ENCODE measurements at regions not wholly inside any gene's neighbourhood (a gene's known extent, or its start where the extent isn't known, plus 50 kb on each side); places are given as distances from the start of the nearest gene placed in this dataset.

GRCh38 chr6:139812939-139813338 is 438.5 kb upstream of the CITED2 start:
- Mint-ChIP-seq H3K36me3 (ENCODE audit: low read depth) (no peaks in the 10 kb centered on the region), H3K27me3 (peaks cover 9% of the 10 kb centered on the region), H3K9me3 (ENCODE audit: low read depth) (peaks cover 2% of the 10 kb centered on the region), H3K4me1 (no peaks in the 10 kb centered on the region), H3K4me3 (no peak overlapping the region), H3K27ac (no peak overlapping the region)
- CTCF ChIA-PET: no interaction called here
- no peak for DNase-seq
- intact Hi-C loops (cut with DNase I, micrococcal nuclease): no loop called here
- POLR2A ChIA-PET: no interaction called here
- no peak for ATAC-seq

GRCh38 chr6:139801571-139802321 is 427.3 kb upstream of the CITED2 start:
- Mint-ChIP-seq H3K36me3 (ENCODE audit: low read depth) (no peaks in the 10 kb centered on the region), H3K27me3 (peaks cover 8% of the 10 kb centered on the region), H3K4me1 (no peaks in the 10 kb centered on the region), H3K9me3 (ENCODE audit: low read depth) (no peaks in the 10 kb centered on the region), H3K27ac (no peak overlapping the region), H3K4me3 (no peak overlapping the region)
- ChIA-PET CTCF (interaction anchor here (1.0 kb wide), 1 partner anchor 432 kb away, joined by 3 read pairs; no protein-coding TSS in a partner anchor), POLR2A (no interaction called here)
- ATAC-seq: no peak
- DNase-seq: no peak
- intact Hi-C loops (cut with DNase I, micrococcal nuclease): no loop called here

GRCh38 chr6:139800837-139801236 is 426.4 kb upstream of the CITED2 start:
- no peak for ATAC-seq

GRCh38 chr6:139790527-139790926 is 416.1 kb upstream of the CITED2 start:
- Mint-ChIP-seq H3K27me3 (peaks cover 5% of the 10 kb centered on the region), H3K27ac (no peak overlapping the region), H3K4me3 (no peak overlapping the region), H3K9me3 (ENCODE audit: low read depth) (no peaks in the 10 kb centered on the region), H3K36me3 (ENCODE audit: low read depth) (no peaks in the 10 kb centered on the region), H3K4me1 (no peaks in the 10 kb centered on the region)
- no peak for DNase-seq
- ATAC-seq: no peak
- POLR2A ChIA-PET: no interaction called here
- CTCF ChIA-PET: no interaction called here
- intact Hi-C loops (cut with DNase I, micrococcal nuclease): no loop called here

More at GRCh38 chr6:139800837-139801236, 426.4 kb upstream of the CITED2 start:
- ChIA-PET CTCF (interaction anchor here (1.0 kb wide), 1 partner anchor 431 kb away, joined by 3 read pairs; no protein-coding TSS in a partner anchor), POLR2A (no interaction called here)
- no peak overlapping the region for H3K4me3 Mint-ChIP-seq
- H3K9me3 Mint-ChIP-seq (ENCODE audit: low read depth): no peaks in the 10 kb centered on the region
- H3K27me3 Mint-ChIP-seq: peaks cover 10% of the 10 kb centered on the region
- no peaks in the 10 kb centered on the region for H3K36me3 Mint-ChIP-seq (ENCODE audit: low read depth)
- H3K27ac Mint-ChIP-seq: no peak overlapping the region
- intact Hi-C loops (cut with DNase I, micrococcal nuclease): no loop called here
- H3K4me1 Mint-ChIP-seq: no peaks in the 10 kb centered on the region
- DNase-seq: no peak

GRCh38 chr6:139784222-139784769 is 409.8 kb upstream of the CITED2 start:
- H3K27me3 Mint-ChIP-seq: peaks cover 3% of the 10 kb centered on the region
- intact Hi-C loops (cut with DNase I, micrococcal nuclease): no loop called here
- DNase-seq (no peak), ATAC-seq (no peak)
- H3K27ac Mint-ChIP-seq: no peak overlapping the region
- no peaks in the 10 kb centered on the region for H3K36me3 Mint-ChIP-seq (ENCODE audit: low read depth)
- ChIA-PET CTCF (no interaction called here), POLR2A (no interaction called here)
- no peaks in the 10 kb centered on the region for H3K9me3 Mint-ChIP-seq (ENCODE audit: low read depth)
- H3K4me3 Mint-ChIP-seq: no peak overlapping the region
- H3K4me1 Mint-ChIP-seq: no peaks in the 10 kb centered on the region

GRCh38 chr6:139779988-139780774 is 405.7 kb upstream of the CITED2 start:
- no peak overlapping the region for H3K4me3 Mint-ChIP-seq
- no peak overlapping the region for H3K27ac Mint-ChIP-seq
- intact Hi-C loops (cut with DNase I, micrococcal nuclease): no loop called here
- H3K4me1 Mint-ChIP-seq: no peaks in the 10 kb centered on the region
- H3K27me3 Mint-ChIP-seq: peaks cover 6% of the 10 kb centered on the region
- no peaks in the 10 kb centered on the region for H3K36me3 Mint-ChIP-seq (ENCODE audit: low read depth)
- ATAC-seq: no peak
- H3K9me3 Mint-ChIP-seq (ENCODE audit: low read depth): no peaks in the 10 kb centered on the region
- CTCF ChIA-PET: no interaction called here
- POLR2A ChIA-PET: no interaction called here
- no peak for DNase-seq

- Mint-ChIP-seq H3K27ac (no peak overlapping the region), H3K27me3 (peaks cover 8% of the 10 kb centered on the region), H3K4me1 (no peaks in the 10 kb centered on the region), H3K36me3 (ENCODE audit: low read depth) (no peaks in the 10 kb centered on the region), H3K4me3 (no peak overlapping the region), H3K9me3 (ENCODE audit: low read depth) (no peaks in the 10 kb centered on the region)
- no peak for DNase-seq
- no peak for ATAC-seq
- CTCF ChIA-PET: no interaction called here
- POLR2A ChIA-PET: no interaction called here
- intact Hi-C loops (cut with DNase I, micrococcal nuclease): no loop called here
Measured at GRCh38 chr6:139778688-139779087, 404.2 kb upstream of the CITED2 start.

GRCh38 chr6:139778106-139778505 is 403.7 kb upstream of the CITED2 start:
- Mint-ChIP-seq H3K36me3 (ENCODE audit: low read depth) (no peaks in the 10 kb centered on the region), H3K27me3 (peaks cover 8% of the 10 kb centered on the region), H3K9me3 (ENCODE audit: low read depth) (no peaks in the 10 kb centered on the region), H3K27ac (no peak overlapping the region), H3K4me1 (no peaks in the 10 kb centered on the region), H3K4me3 (no peak overlapping the region)
- DNase-seq: no peak
- CTCF ChIA-PET: interaction anchor here (0.6 kb wide), 1 partner anchor 25 kb away, joined by 3 read pairs; no protein-coding TSS in a partner anchor
- POLR2A ChIA-PET: no interaction called here
- no peak for ATAC-seq
- intact Hi-C loops (cut with DNase I, micrococcal nuclease): no loop called here

GRCh38 chr6:139777202-139777970 is 402.9 kb upstream of the CITED2 start:
- ChIA-PET POLR2A (no interaction called here), CTCF (interaction anchor here (0.6 kb wide), 1 partner anchor 24 kb away, joined by 3 read pairs; no protein-coding TSS in a partner anchor)
- Mint-ChIP-seq H3K27me3 (peaks cover 8% of the 10 kb centered on the region), H3K9me3 (ENCODE audit: low read depth) (no peaks in the 10 kb centered on the region), H3K27ac (no peak overlapping the region), H3K4me1 (no peaks in the 10 kb centered on the region), H3K36me3 (ENCODE audit: low read depth) (no peaks in the 10 kb centered on the region), H3K4me3 (no peak overlapping the region)
- DNase-seq: no peak
- intact Hi-C loops (cut with DNase I, micrococcal nuclease): no loop called here
- no peak for ATAC-seq

GRCh38 chr6:139776041-139776440 is 401.6 kb upstream of the CITED2 start:
- no peak for DNase-seq
- Mint-ChIP-seq H3K4me3 (no peak overlapping the region), H3K4me1 (no peaks in the 10 kb centered on the region), H3K27me3 (peaks cover 8% of the 10 kb centered on the region), H3K36me3 (ENCODE audit: low read depth) (no peaks in the 10 kb centered on the region), H3K9me3 (ENCODE audit: low read depth) (no peaks in the 10 kb centered on the region), H3K27ac (no peak overlapping the region)
- no peak for ATAC-seq
- CTCF ChIA-PET: no interaction called here
- POLR2A ChIA-PET: no interaction called here
- intact Hi-C loops (cut with DNase I, micrococcal nuclease): no loop called here

GRCh38 chr6:139768196-139768595 is 393.7 kb upstream of the CITED2 start:
- POLR2A ChIA-PET: interaction anchor here (0.6 kb wide), 1 partner anchor 166 kb away, joined by 4 read pairs; no protein-coding TSS in a partner anchor
- no peaks in the 10 kb centered on the region for H3K36me3 Mint-ChIP-seq (ENCODE audit: low read depth)
- intact Hi-C loops (cut with DNase I, micrococcal nuclease): no loop called here

More at GRCh38 chr6:139768196-139768595, 393.7 kb upstream of the CITED2 start:
- ATAC-seq (no peak), DNase-seq (no peak)
- CTCF ChIA-PET: interaction anchor here (0.6 to 0.9 kb wide), 3 partner anchors 113 to 399 kb away, joined by 3 to 5 read pairs (median 3); no protein-coding TSS in a partner anchor
- Mint-ChIP-seq H3K27me3 (no peaks in the 10 kb centered on the region), H3K9me3 (ENCODE audit: low read depth) (no peaks in the 10 kb centered on the region), H3K27ac (no peak overlapping the region), H3K4me3 (no peak overlapping the region), H3K4me1 (peaks cover 16% of the 10 kb centered on the region)
